Ovary (tissue), 3 donors: ENCODE measurements at regions not wholly inside any gene's neighbourhood (a gene's known extent, or its start where the extent isn't known, plus 50 kb on each side); places are given as distances from the start of the nearest gene placed in this dataset.

Source experiments
- CTCF ChIP-seq, 3 donors: fragments of 450-650 bp in 2 of 3; fragments of 200-600 bp in 1 of 3; IDR thresholded peaks; one replicate each; pipeline versions ENCODE4 v1.5.1 to v1.8.0; 2016 to 2022; ENCODE audit warnings: antibody characterized with exemption in 3 of 3, mild to moderate bottlenecking in 1 of 3
- EP300 ChIP-seq: sonication (generic); formaldehyde crosslinking; IDR thresholded peaks from one replicate; pipeline ENCODE4 v1.6.1; 2017; ENCODE audit warnings: antibody characterized with exemption
- POLR2A ChIP-seq: fragments of 450-650 bp; IDR thresholded peaks from one replicate; pipeline ENCODE4 v1.6.1; 2017; ENCODE audit warnings: antibody characterized with exemption, mild to moderate bottlenecking, moderate library complexity
- donor health status: DM: no; HTN: no; CAD: no.

- TF ChIP-seq CTCF (IDR thresholded peaks at IDR 0.05) (no peak), POLR2A (no peak), EP300 (no peak)
Observed at GRCh38 chr3:150138824-150139223, 168.1 kb upstream of the PFN2 start.
